ENCODE measurements at regions not wholly inside any gene's neighbourhood (a gene's known extent, or its start where the extent isn't known, plus 50 kb on each side); places are given as distances from the start of the nearest gene placed in this dataset.

GRCh38 chr2:136444323-136444722 lies 321.0 kb upstream of the THSD7B start:
- H3K27me3 ChIP-seq (ENCODE audit: insufficient read depth, low read depth) = peaks cover 56% of the 10 kb centered on the region
- no peaks in the 10 kb centered on the region for H3K36me3 ChIP-seq (ENCODE audit: low read depth)
- no peak overlapping the region for H3K4me3 ChIP-seq
- DNase-seq = no peak
- no peaks in the 10 kb centered on the region for H3K79me2 ChIP-seq (ENCODE audit: low read depth)
- intact Hi-C loops (cut with micrococcal nuclease; ENCODE audit: unreplicated experiment) = no loop called here
- no peaks in the 10 kb centered on the region for H3K9me3 ChIP-seq (ENCODE audit: insufficient read depth, low read depth)
- no peak overlapping the region for H3K27ac ChIP-seq
- H2AFZ ChIP-seq = no peak overlapping the region
- no peaks in the 10 kb centered on the region for H3F3A ChIP-seq (ENCODE audit: insufficient read depth, low read depth)
- H3K4me1 ChIP-seq (replicated peaks; ENCODE audit: insufficient read depth) = no peaks in the 10 kb centered on the region
- ChIA-PET CTCF (no interaction called here), POLR2A (ENCODE audit: unreplicated experiment) (no interaction called here)
- TF ChIP-seq CTCF (conservative IDR thresholded peaks at IDR 0.05) = no peak
- TF ChIP-seq EZH2 (IDR thresholded peaks at IDR 0.05; ENCODE audit: low read depth) = no peak
- no peaks in the 10 kb centered on the region for H3K9me2 ChIP-seq (ENCODE audit: insufficient read depth)
- BruUV-seq (replicated peaks) = no TSS peak
- no peaks in the 10 kb centered on the region for H4K20me1 ChIP-seq (ENCODE audit: insufficient read depth)
- no peak overlapping the region for H3K4me2 ChIP-seq

GRCh38 chr2:136443661-136444060 lies 321.7 kb upstream of the THSD7B start:
- Histone ChIP-seq H3K27me3 (ENCODE audit: insufficient read depth, low read depth) (peaks cover 50% of the 10 kb centered on the region), H3K27ac (no peak overlapping the region), H3K9me3 (ENCODE audit: insufficient read depth, low read depth) (no peaks in the 10 kb centered on the region), H2AFZ (no peak overlapping the region), H3K79me2 (ENCODE audit: low read depth) (no peaks in the 10 kb centered on the region), H3K4me2 (no peak overlapping the region), H3F3A (ENCODE audit: insufficient read depth, low read depth) (no peaks in the 10 kb centered on the region), H3K9me2 (ENCODE audit: insufficient read depth) (no peaks in the 10 kb centered on the region), H3K4me3 (no peak overlapping the region), H4K20me1 (ENCODE audit: insufficient read depth) (no peaks in the 10 kb centered on the region), H3K36me3 (ENCODE audit: low read depth) (no peaks in the 10 kb centered on the region), H3K4me1 (replicated peaks; ENCODE audit: insufficient read depth) (no peaks in the 10 kb centered on the region)
- BruUV-seq (replicated peaks) = no TSS peak
- no peak for TF ChIP-seq EZH2 (IDR thresholded peaks at IDR 0.05; ENCODE audit: low read depth)
- no peak for TF ChIP-seq CTCF (conservative IDR thresholded peaks at IDR 0.05)
- CTCF ChIA-PET = no interaction called here
- POLR2A ChIA-PET (ENCODE audit: unreplicated experiment) = no interaction called here
- DNase-seq = no peak
- intact Hi-C loops (cut with micrococcal nuclease; ENCODE audit: unreplicated experiment) = no loop called here

- Histone ChIP-seq H3K79me2 (ENCODE audit: low read depth) (no peaks in the 10 kb centered on the region), H3K4me2 (no peak overlapping the region), H3K27me3 (ENCODE audit: insufficient read depth, low read depth) (peaks cover 47% of the 10 kb centered on the region), H4K20me1 (ENCODE audit: insufficient read depth) (no peaks in the 10 kb centered on the region), H3F3A (ENCODE audit: insufficient read depth, low read depth) (no peaks in the 10 kb centered on the region), H3K4me3 (no peak overlapping the region), H3K4me1 (replicated peaks; ENCODE audit: insufficient read depth) (no peaks in the 10 kb centered on the region), H3K9me3 (ENCODE audit: insufficient read depth, low read depth) (no peaks in the 10 kb centered on the region), H3K9me2 (ENCODE audit: insufficient read depth) (no peaks in the 10 kb centered on the region), H3K36me3 (ENCODE audit: low read depth) (no peaks in the 10 kb centered on the region), H2AFZ (no peak overlapping the region), H3K27ac (no peak overlapping the region)
- no peak for DNase-seq
- intact Hi-C loops (cut with micrococcal nuclease; ENCODE audit: unreplicated experiment) = no loop called here
- BruUV-seq (replicated peaks) = no TSS peak
- CTCF ChIA-PET = no interaction called here
- no peak for TF ChIP-seq CTCF (conservative IDR thresholded peaks at IDR 0.05)
- no peak for TF ChIP-seq EZH2 (IDR thresholded peaks at IDR 0.05; ENCODE audit: low read depth)
- POLR2A ChIA-PET (ENCODE audit: unreplicated experiment) = no interaction called here
Observed at GRCh38 chr2:136441979-136442714, 323.2 kb upstream of the THSD7B start.
